22Rv1 (cell line): ENCODE measurements at regions not wholly inside any gene's neighbourhood (a gene's known extent, or its start where the extent isn't known, plus 50 kb on each side); places are given as distances from the start of the nearest gene placed in this dataset.

Source experiments
- CTCF ChIP-seq: fragments of 450-650 bp; IDR thresholded peaks from 2 replicates; pipeline ENCODE4 v1.5.1; 2017; ENCODE audit warnings: mild to moderate bottlenecking
- ZFX ChIP-seq: fragments of 450-650 bp; IDR thresholded peaks from 2 replicates; pipeline ENCODE4 v1.6.1; 2017; ENCODE audit warnings: antibody characterized with exemption, borderline replicate concordance

- TF ChIP-seq CTCF (no peak), ZFX (no peak)
Measured at GRCh38 chr2:8571792-8572499, 109.9 kb upstream of the ID2 start.
